CD1c-positive myeloid dendritic cell (primary cell): ENCODE measurements at regions not wholly inside any gene's neighbourhood (a gene's known extent, or its start where the extent isn't known, plus 50 kb on each side); places are given as distances from the start of the nearest gene placed in this dataset.

Experiments used
- DNase-seq: peaks from one replicate; pipeline ENCODE4 v3.0.0-alpha.2; 2016; ENCODE audit errors: extremely low spot score

DNA sequence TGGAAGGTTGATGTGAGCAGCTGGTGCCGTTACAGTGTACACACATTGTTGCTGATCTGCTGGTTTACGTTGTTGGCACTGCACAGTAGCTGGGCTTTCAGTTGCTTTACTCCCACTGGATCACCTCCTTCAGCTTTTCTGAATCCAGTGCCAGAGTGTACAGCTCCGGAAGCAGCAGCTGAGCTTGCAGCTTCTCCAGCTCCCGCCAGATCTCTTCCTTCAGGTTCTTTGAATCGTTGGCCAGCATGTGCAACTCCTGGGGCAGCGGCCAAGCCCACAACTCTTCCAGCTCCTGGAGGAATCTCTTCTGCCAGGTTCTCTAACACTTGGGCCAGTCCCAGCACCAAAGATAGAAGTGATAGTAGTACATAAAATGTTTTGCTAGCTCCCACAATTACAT lies 149.7 kb upstream of the RRP15 start:
- no peak for DNase-seq

DNA sequence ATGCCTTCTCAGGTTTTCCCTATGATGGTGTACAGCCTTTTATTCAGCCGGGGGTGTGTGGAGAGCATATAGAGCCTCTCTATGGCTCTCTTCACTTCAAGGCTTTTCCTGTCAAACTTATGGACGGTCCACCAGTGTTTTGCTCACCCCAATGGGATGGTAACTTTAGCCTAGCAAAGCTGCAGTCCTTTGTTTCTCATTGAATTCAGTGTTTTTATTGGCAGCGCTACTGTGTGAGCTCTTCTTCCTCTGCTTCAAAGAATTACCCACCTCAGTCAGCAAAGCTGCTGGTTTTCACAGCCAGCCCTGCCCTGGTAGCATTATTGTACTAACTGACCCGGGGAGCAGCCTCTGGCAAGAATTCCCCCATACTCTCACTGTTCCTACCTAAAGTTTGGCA lies 145.3 kb upstream of the RRP15 start:
- no peak for DNase-seq

GRCh38 chr1:218156595-218156994 lies 128.5 kb upstream of the RRP15 start:
- no peak for DNase-seq

GRCh38 chr1:218163371-218163770 lies 121.7 kb upstream of the RRP15 start:
- no peak for DNase-seq

- DNase-seq: peak; percentile 5
Observed at GRCh38 chr1:218164111-218164929, 120.8 kb upstream of the RRP15 start.

GRCh38 chr1:218164930-218165700 lies 120.0 kb upstream of the RRP15 start:
- DNase-seq: peak; percentile 21

GRCh38 chr1:218165701-218166114 lies 119.4 kb upstream of the RRP15 start:
- DNase-seq: no peak

- DNase-seq: no peak
Observed at GRCh38 chr1:218166268-218166945, 118.7 kb upstream of the RRP15 start.

GRCh38 chr1:218171302-218171893 lies 113.7 kb upstream of the RRP15 start:
- peak; percentile 28 for DNase-seq

GRCh38 chr1:218182455-218182854 lies 102.6 kb upstream of the RRP15 start:
- no peak for DNase-seq

- DNase-seq: no peak
Observed at GRCh38 chr1:218200979-218201378, 84.1 kb upstream of the RRP15 start.

DNA sequence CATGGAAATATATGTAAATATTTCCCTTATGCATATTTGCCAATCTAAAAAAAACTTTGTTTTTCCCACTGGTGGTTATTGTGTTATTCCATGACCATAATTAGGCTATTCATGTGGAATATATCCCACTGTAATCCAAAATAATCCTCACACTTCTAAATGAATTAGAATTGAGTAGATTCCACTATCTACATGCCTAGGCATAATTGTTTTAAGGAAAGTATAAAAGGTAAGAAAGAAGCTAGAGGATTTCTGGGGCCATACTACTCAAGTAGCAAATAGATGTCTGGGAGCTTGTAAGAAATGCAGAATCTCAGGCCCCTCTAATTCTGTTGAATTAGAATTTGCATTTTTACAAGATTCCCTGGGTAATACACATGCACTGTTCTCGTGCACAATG lies 83.5 kb upstream of the RRP15 start:
- no peak for DNase-seq

GRCh38 chr1:218205721-218206120 lies 79.4 kb upstream of the RRP15 start:
- no peak for DNase-seq

DNA sequence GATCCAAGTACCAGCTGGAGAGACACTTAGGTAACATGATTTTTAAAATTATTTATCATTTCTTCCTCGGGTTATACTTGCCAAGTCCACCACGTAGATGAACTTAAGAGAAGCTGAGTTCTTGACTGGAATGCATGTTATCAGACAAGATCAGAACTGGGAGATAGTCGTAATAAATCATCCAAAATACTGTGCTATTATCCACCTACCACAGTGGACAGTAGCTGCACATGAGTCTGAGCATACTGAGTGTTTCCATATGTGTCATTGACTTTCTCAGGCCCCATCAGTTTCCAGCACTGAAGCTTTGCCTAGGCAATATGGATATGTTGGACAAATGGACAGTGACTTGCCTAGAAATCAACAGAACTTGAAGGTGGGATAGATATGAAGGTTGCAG lies 77.9 kb upstream of the RRP15 start:
- no peak for DNase-seq

- no peak for DNase-seq
Observed at GRCh38 chr1:218209351-218209861, 75.7 kb upstream of the RRP15 start.

GRCh38 chr1:218211241-218211640 lies 73.9 kb upstream of the RRP15 start:
- no peak for DNase-seq

GRCh38 chr1:218217040-218217439 lies 68.1 kb upstream of the RRP15 start:
- no peak for DNase-seq

DNA sequence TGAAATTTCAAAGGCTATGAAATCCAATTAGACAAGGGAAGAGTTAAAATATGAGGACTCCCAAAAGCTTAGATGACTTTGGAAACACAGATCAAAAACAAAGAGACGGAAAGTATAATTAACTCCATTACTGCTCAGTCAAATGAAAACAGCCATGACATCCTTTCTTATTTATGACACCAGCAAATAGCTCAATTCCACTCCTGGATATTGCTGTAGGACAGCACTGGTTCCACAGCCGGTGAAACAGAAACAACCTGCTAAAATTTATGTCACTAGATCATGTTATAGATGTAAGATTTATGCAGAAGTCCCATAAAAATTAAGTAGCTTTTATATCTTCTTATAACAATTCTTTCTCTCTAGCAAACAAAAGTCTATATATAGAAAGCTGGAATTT lies 65.6 kb upstream of the RRP15 start:
- DNase-seq: no peak

DNA sequence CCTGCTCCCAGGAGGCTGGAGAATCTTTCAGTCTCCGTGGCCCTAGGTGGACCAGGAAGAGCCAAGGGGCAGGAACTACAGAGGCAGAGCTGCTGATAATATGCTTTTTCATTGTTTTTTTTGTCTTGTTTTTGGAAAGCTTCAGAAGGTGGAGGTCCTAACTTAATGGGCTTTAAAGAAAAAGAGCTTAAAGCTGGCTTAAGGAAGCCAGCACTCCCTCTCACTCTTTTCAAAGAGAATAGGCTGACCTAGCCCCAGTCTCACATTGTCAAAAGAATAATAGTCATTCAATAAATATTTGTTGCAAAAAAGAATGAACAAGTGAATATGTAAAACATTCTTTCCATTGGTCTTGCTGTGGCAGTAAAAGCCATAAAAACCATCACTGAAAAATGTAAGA lies 61.0 kb upstream of the RRP15 start:
- DNase-seq: no peak

- DNase-seq: no peak
Observed at GRCh38 chr1:218226005-218226404, 59.1 kb upstream of the RRP15 start.
